Left ventricle myocardium superior (tissue), 1 donor: ENCODE measurements at regions not wholly inside any gene's neighbourhood (a gene's known extent, or its start where the extent isn't known, plus 50 kb on each side); places are given as distances from the start of the nearest gene placed in this dataset.
"Not testable (repeated sequence)": the region's sequence is repeated elsewhere in the genome, so short reads cannot be mapped to it uniquely, and the experiment has no call there.

ENCODE experiments used
- ATAC-seq: fragments of 200-7000 bp; cut with Tn5 transposase; one replicate; pipeline ENCODE4 v1.9.1; 2020; ENCODE audit warnings: mild to moderate bottlenecking, moderate library complexity
- DNase-seq: peaks from one replicate; pipeline ENCODE4 v3.0.0-alpha.2; 2020
- intact Hi-C: fragments of 100-400 bp; cut with micrococcal nuclease; formaldehyde crosslinking; loops from one replicate; pipeline ENCODE4 v1.11.0; 2022
- donor health status: DM: no; HTN: yes; CAD: no; lungs with severe emphysema.

DNA sequence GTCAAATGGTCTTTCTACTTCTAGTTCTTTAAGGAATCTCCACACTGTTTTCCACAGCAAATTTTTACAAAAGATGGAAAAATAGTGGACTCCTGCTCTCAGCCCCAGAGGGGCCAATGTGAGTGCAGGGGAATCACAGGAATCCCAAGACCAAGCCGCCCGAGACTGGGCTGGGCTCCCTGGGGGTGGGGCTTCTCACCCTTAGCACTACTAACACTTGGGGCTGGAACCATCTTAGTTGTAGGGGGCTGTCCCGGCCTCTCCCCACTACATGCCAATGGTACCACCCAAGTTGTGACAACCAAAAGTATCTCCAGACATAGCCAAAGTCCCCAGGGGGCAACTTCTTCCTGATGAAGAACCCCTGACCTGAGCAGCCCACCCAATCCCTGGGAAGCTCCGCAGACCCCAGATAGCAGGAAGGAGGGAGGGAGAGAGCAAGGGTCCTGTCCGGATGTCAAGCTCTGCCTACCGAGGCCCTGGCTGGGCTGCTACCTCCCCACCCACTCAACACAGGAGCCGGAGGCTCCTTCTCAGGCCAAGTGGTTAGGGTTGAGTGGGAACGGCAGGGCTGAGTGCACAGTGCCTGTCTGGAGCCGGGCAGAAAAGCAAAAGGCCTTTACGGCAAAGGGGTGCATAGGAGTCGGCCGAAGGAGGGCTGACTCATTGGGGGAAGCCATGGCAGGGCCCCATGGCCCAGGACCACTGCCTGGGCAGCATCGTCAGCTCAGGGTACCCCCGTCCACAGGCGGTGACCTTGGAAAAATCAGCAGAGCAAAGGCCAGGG is 122.5 kb upstream of the FGF3 start:
- no peak for DNase-seq
- no peak for ATAC-seq
- intact Hi-C loops = no loop called here

DNA sequence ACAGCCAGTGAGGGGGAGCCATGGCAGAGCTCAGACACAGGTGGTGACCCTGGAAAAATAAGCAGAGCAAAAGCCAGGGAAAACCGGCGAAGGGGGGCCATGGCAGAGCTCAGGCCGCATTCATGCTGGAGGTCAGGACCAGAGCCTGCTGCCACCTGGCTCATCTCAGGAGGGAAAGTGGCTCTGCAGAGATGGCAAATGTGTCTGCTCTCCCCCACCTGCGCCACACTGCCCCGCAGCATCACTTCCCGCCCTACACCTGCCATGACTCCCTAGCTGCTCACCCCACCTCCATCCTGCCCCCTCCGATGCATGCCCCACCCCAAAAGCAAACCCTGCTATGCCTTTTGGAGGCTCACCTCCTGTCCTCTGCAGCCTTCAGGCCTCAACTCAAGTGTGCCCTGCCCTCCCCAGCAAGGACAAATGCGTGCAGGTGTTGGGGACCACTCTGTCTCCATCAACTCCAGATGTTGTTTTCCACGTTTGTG is 123.2 kb upstream of the FGF3 start:
- DNase-seq = no peak
- no peak for ATAC-seq
- intact Hi-C loops = no loop called here

DNA sequence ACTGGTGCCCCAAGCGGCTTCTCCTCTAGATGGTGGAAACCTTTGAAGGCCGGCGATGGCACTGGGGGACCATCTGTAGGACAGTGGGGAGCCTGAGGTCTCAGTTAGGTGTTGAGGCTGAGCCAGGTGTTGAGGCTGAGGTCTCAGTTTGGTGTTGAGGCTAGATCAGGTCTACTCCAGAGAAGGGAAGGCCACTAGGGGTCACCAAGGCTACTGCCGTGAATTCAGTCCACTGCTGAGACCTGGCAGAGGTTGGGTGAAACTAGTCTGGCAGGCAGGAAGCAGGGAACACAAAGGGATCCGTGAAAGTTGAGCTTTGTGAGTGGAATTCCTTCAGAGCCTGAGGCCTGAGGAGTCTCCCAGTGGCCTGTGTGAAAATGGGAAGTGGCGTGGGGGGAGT is 123.8 kb upstream of the FGF3 start:
- intact Hi-C loops = no loop called here
- no peak for ATAC-seq
- DNase-seq = peak; percentile 19

DNA sequence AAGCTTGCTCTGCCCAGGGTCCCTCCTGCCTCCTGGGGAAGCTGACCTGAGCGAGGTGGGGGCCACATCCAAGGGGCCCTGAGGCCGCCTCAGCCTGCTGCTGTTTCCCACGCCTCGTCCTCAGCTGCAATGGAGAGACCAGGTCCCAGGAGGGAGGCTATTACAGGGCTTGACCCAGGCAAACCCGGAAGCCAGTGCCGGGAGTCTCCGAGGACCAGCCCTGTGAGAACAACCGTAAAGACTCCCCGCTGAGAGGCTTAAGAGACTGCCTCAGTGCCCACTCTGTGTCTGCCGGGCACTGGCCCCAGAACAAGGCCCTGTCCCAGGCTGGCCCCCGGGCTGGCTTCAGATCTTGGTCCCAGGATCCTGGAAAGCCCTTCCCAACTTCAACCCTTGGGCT is 124.3 kb upstream of the FGF3 start:
- ATAC-seq (peak; percentile 26), DNase-seq (peak; percentile 62)
- intact Hi-C loops = no loop called here

DNA sequence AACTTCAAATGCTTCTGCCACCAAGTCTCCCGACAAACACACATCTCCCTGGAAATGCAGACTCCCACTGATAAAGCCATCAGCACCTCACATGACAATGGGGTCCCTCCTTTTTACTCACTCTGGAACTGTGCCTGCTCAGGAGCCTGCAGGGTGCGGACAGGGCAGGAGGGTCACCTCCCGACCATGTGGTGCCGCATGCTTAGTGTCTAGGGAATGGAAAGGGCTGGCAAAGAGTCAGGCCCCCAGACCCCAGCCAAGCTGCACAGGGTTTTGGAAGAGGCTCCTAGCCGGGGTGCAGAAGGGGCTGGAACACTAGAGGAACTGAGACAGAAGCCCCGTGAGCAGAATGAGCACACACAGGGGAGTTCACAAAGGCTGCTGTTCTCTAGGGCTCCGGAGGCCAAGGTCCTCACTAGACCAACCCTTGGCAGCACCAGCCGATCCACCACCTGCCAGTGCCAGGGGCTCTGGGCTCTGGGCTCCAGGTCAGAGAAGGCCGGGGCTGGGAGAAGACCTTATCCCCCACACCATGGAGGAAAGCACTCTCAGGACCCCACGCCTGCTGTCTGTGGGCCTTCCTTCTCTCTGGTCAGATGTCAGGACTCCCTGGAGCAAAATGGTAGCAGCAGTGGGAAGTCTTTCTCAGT is 125.1 kb upstream of the FGF3 start:
- ATAC-seq = no peak
- intact Hi-C loops = no loop called here
- peak; percentile 16 for DNase-seq

DNA sequence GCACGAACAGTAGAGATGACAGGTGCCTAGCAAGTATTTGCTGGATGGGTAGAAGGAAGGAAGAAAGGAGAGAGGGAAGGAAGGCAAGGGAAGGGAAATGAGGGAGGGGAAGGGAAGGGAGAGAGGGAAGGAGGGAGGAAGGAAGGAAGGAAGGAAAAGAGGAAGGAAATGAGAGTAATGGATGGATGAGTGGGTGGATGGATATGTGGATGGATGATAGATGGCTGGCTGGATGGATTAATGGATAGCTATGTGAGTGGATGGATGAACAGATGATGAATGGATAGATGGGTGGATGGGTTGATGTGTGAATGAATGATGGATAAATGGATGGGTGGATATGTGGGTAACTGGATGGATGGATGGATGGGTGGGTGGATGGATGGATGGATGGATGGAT is 125.9 kb upstream of the FGF3 start:
- no peak for DNase-seq
- no peak for ATAC-seq
- intact Hi-C loops = no loop called here

DNA sequence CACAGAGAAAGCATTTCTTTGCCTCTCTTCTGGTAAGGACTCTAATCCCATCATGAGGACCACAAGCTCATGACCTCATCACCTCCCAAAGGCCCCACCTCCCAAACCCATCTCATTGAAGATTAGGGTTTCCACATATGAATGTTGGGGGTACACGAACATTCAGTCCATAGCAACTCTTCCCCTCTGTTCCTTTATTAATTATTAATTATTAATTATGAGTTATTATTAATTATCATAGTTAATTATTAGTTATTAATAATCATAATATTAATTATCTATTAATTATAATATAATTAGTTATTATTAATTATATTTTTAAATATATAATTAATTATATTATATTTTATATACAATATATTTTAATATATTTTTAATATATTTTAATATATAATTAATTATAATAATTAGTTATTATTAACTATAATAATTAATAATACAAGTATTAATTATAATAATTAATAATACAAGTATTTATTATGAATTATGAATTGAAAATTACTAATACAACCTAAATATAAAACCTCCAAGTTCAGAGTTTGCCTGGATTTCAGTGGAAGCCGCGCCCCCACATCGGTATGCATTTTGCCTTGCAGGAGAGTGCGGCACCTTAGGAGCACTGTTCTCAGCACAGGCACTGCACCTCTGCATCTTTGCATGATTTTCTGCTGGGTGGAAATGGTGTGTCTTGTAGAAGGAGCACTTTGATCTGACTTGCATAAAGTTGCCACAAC is 128.0 kb upstream of the FGF3 start:
- ATAC-seq (no peak), DNase-seq (peak; percentile 23)
- intact Hi-C loops = no loop called here

DNA sequence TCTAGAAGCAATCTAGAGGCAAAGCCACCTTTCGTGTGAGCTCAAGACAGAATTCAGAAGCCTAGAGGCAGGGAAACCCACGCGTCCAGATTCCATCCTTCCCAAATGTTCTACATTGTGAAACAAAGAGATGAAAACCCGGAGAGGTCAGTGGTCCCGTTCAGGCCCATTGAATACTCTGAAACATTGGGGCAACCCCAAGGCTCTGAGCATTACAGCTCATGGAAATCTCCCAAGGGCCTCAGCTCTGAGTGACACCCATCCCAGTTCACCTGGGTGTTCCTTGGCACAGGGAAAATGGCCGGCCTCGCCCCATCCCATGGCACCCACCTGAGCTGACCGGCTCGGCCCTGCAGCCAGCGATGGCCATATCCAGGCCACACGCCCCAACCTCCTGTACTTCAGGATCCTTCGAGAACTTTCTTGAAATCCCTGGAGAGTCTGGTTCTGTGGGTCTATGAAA is 128.6 kb upstream of the FGF3 start:
- peak; percentile 9 for DNase-seq
- no peak for ATAC-seq
- intact Hi-C loops = no loop called here

DNA sequence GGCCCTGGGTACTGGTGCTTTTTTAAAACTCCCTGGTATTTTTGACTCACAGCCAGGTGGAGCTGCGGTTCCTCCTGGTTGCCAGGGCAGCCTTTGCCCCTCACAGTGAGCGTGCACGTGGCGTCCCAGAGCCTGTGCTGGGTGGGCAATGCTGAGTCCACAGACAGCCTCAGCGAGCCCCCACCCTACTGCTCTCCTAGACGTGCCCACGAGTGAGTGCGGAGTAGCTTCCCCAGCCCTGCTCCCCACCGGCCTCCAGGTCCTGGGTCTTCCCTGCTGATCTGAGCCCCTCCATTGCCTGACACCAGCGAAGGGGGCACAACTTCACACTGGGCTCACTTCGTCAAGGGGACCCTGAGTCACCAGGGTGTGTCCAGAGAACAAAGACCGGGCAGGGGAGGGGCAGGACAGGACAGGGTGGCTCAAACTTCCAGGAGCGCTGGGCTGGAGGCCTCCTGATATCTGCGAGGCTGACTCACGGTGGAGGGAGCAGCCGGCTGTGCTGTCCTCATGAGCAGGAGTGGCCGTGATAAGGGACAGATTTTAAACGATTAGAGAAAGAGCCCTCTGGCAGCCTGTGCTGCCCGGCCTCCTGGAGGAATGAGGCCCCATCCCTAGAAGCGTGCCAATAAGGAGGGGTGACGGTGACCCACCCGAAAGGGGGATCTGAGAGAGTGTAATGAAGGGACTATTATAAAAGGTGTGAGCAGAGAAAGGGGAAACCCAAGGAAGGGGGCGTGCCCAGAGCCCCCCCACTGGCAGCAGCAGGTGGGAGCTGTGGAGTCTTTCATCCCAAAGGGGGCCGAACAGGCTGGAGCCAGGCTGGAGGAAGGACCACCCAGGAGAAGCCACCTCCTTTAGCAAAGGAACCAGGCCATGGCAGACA is 129.3 kb upstream of the FGF3 start:
- peak; percentile 20 for ATAC-seq
- intact Hi-C loops = no loop called here
- peak; percentile 23 for DNase-seq

DNA sequence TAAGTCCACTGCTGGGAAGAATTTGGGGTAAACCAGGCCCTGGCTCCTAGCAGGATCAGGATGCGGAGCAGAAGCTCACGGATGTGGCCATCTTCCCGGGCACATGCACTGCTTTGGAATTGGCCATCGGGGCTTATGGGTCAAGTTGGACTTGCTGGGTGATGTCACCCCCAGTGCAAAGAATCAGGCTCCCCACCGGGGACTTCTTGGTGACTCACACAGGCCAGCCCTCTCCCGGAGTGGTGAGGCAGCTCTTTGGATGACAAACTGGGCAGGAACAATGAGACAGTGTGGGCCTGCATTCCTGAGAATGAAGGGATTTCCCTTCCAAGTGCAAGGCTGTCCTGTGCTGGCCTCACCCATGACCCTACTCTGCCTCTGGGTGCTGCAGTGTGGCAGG is 128.8 kb upstream of the ANO1 start:
- intact Hi-C loops = no loop called here
- ATAC-seq = peak; percentile 45
- DNase-seq = peak; percentile 25

DNA sequence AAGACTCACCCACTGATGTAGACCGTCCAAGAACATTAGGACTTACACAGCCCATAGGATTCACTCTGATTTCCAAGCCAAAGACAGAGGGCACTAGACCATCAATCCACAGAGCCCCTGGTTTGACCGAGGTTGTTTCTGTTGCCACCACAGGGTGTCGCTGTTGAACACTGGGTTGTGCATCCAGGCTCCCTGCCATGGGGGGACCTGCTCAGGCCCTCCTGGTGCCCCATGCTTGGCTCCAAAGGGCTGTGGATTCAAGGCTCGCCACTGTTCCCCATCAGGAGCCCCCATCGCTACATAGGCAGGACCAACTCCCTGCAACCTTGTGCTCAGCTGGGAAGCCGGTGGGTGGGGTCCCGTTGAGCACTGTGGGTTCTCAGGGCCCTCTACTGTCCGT is 128.0 kb upstream of the ANO1 start:
- intact Hi-C loops = no loop called here
- DNase-seq (peak; percentile 18), ATAC-seq (no peak)

DNA sequence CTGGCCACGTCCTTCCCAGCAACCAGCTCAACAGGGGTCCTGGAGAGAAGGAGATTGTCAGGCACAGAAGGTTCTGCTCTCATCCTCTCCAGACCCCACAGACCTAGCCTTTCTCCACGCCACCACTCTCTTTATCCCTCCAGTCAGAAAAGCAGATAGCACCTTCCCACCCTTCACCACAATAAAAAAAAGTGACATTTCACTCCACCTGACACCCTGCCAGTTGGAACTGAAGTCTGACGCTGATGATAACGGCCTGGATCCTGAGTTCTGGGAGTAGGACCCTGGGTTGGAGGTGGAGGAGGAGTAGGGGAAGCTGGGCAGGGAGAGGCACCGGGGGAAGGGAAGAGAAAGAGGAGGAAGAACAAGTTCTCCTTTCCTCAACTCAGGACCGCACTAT is 127.5 kb upstream of the ANO1 start:
- intact Hi-C loops = no loop called here
- DNase-seq (no peak), ATAC-seq (no peak)

DNA sequence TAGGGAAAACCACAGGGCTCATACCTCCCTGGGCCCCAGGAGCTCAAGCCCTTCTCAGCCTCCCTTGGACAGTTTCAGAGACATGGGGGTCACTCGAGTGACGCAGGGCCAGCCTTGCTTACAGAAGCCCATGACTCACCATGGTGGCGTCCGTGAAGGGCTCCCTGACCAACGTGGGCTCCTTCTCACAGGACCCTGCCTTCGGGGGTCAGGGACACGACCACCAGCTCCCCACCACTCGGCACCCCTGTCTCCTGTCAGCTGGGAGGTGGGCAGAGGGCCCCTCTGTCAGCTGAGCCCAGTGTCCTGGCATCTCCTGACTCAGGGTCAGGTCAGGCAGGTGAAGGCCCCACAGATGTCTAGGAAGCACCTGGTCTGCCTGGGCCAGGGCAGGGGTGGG is 126.3 kb upstream of the ANO1 start:
- intact Hi-C loops = no loop called here
- peak; percentile 11 for DNase-seq
- no peak for ATAC-seq

DNA sequence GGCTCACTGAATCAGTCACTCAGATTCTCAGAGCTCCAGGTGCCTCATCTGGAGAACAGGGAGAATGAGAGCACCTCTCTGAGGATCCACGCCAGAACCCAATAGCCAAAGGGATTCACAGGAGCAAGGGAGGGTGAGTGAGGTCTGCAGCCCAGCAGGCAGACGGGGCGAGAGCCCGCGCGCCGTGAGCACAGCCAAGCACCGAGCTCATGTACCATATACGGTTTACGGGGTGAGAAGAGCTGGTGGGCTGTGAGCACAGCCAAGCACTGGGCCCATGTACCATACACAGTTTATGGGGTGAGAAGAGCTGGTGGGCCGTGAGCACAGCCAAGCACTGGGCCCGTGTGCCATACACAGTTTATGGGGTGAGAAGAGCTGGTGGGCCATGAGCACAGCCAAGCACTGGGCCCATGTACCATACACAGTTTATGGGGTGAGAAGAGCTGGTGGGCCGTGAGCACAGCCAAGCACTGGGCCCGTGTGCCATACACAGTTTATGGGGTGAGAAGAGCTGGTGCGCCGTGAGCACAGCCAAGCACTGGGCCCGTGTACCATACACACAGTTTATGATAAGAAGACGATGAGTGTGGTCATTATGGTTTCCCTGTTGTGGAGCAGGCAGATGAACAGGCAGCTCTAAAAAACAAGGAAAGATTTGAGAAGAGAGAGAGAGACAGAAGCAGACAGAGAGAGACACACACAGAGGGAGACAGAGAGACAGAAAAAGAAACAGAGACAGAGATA is 125.7 kb upstream of the ANO1 start:
- intact Hi-C loops, ATAC-seq, DNase-seq: not testable (repeated sequence)

DNA sequence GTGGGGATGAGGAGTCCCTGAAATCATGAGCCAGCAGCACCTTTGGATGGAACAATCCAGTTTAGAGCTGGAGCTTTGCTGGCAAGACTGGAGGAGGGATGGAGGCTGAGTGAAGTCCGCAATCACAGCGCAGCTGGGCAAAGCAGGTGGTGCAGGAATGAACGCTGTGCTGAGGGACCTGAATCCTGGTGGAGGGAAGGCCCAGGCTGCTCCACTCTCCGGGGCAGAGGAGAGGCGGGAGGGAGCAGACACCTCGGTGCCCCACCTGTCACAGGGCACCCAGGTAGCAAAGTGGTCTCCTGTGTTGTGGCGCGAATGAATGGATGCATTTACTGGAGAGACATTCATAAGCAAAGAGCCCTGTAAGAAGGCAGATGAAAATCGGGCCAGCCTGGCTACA is 124.8 kb upstream of the ANO1 start:
- intact Hi-C loops = no loop called here
- no peak for ATAC-seq
- peak; percentile 12 for DNase-seq

DNA sequence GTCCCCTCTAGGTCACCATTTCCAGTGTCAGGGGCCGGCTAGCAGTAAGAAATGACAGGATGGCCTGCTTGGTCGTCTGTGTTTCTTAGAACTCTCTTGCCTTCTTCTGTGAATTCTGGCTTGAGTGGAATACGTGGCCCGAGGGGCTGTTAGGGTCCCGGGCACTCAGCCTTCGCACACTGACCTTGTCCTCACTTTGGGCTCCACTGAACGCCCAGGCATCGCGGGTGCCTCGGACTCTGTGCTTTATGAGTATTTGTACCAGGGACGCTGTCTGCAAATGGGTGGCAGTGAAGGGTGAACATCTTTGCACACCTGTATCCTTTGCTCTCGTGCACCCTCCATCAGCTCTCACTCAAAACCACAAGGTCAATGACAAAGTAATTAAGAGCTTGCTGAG is 123.4 kb upstream of the ANO1 start:
- DNase-seq = peak; percentile 13
- no peak for ATAC-seq
- intact Hi-C loops = no loop called here

DNA sequence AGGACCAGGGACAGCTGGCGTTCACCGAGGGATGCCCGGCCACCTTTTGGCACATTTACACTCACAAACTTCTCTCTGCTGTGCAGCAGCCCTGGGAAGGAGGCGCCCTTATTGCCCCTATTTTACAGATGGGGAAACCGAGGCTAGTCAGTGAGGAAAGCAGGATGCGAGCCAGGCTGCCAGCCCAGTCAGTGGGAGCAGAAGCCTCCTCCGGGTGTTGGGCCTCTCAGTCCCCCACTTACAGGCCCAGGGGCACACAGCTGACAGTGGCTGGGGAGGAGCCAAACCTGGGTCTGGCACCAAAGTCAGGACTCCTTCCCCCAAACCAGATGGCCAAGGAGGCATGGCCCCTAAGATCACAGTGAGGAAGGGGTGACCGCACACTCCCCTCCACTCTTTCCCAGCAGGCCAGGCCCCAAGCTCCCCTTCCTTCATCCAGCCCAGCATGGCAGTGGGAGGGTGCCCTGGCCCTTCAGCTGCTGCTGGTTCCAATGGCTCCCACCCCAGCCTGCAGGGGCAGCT is 121.4 kb upstream of the ANO1 start:
- intact Hi-C loops = no loop called here
- peak; percentile 18 for DNase-seq
- no peak for ATAC-seq

DNA sequence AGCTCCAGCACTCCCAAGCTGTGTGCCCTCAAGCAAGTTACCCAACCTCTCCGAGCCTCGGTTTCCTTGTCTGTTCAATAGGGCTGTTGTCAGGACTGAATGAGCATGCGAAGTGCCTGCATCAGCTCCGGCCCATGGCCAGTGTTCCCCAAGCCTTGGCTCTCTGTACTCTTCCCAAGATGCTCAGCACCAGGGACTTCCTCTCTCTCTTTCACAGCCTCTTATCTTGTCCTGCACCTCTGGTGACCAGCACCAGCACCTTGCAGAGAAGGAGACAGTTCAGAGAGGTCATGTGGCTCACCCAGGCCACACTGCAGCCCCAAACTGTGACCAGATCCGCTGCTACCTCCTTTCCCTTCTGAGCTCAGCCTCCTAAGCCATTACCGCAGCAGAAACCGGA is 120.3 kb upstream of the ANO1 start:
- intact Hi-C loops = no loop called here
- DNase-seq (peak; percentile 7), ATAC-seq (no peak)
